ENCODE measurements at regions not wholly inside any gene's neighbourhood (a gene's known extent, or its start where the extent isn't known, plus 50 kb on each side); places are given as distances from the start of the nearest gene placed in this dataset.

- H3K4me1 Mint-ChIP-seq (ENCODE audit: low read depth, unreplicated experiment): no peaks in the 10 kb centered on the region
- TF ChIP-seq CTCF (IDR thresholded peaks at IDR 0.05; ENCODE audit: partially characterized antibody, unreplicated experiment): no peak
- H3K27ac Mint-ChIP-seq (ENCODE audit: unreplicated experiment): no peak overlapping the region
- peaks cover 5% of the 10 kb centered on the region for H3K9me3 Mint-ChIP-seq (ENCODE audit: unreplicated experiment)
- DNase-seq: no peak
- H3K4me3 Mint-ChIP-seq (ENCODE audit: unreplicated experiment): no peak overlapping the region
- peaks cover 4% of the 10 kb centered on the region for H3K36me3 Mint-ChIP-seq (ENCODE audit: unreplicated experiment)
- H3K27me3 Mint-ChIP-seq (ENCODE audit: unreplicated experiment): peaks cover 8% of the 10 kb centered on the region
Observed at GRCh38 chr14:98886982-98887381, 385.0 kb downstream of the BCL11B start.

DNA sequence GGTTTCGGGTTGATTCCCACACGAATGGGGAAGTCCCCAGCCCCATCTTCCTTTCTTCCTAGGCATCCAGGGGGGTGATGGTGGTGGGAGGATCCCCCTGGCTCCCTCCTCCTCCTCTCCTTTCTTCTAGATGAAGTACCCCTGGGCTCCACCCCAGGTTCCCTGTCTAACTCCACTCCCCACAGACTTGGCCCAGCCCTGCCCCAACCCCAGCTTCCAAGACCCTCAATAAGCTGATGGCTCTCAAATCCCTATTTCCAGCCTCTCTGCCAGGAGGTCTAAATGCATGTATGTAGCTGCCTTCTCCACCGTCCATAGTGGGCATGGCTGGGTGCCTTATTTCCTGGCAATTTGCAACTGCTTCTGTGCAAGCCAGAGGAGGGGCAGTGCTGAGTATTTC lies 383.7 kb downstream of the BCL11B start:
- no peak overlapping the region for H3K27ac Mint-ChIP-seq (ENCODE audit: unreplicated experiment)
- H3K36me3 Mint-ChIP-seq (ENCODE audit: unreplicated experiment): peaks cover 4% of the 10 kb centered on the region
- peaks cover 8% of the 10 kb centered on the region for H3K27me3 Mint-ChIP-seq (ENCODE audit: unreplicated experiment)
- DNase-seq: no peak
- no peak for TF ChIP-seq CTCF (IDR thresholded peaks at IDR 0.05; ENCODE audit: partially characterized antibody, unreplicated experiment)
- H3K4me1 Mint-ChIP-seq (ENCODE audit: low read depth, unreplicated experiment): no peaks in the 10 kb centered on the region
- peaks cover 5% of the 10 kb centered on the region for H3K9me3 Mint-ChIP-seq (ENCODE audit: unreplicated experiment)
- no peak overlapping the region for H3K4me3 Mint-ChIP-seq (ENCODE audit: unreplicated experiment)

GRCh38 chr14:98888927-98889835 lies 382.8 kb downstream of the BCL11B start:
- H3K36me3 Mint-ChIP-seq (ENCODE audit: unreplicated experiment): peaks cover 4% of the 10 kb centered on the region
- TF ChIP-seq CTCF (IDR thresholded peaks at IDR 0.05; ENCODE audit: partially characterized antibody, unreplicated experiment): no peak
- no peak overlapping the region for H3K27ac Mint-ChIP-seq (ENCODE audit: unreplicated experiment)
- no peak for DNase-seq
- peaks cover 8% of the 10 kb centered on the region for H3K27me3 Mint-ChIP-seq (ENCODE audit: unreplicated experiment)
- no peak overlapping the region for H3K4me3 Mint-ChIP-seq (ENCODE audit: unreplicated experiment)
- peaks cover 5% of the 10 kb centered on the region for H3K9me3 Mint-ChIP-seq (ENCODE audit: unreplicated experiment)
- H3K4me1 Mint-ChIP-seq (ENCODE audit: low read depth, unreplicated experiment): no peaks in the 10 kb centered on the region

GRCh38 chr14:98889836-98890185 lies 382.2 kb downstream of the BCL11B start:
- H3K9me3 Mint-ChIP-seq (ENCODE audit: unreplicated experiment): peaks cover 5% of the 10 kb centered on the region
- no peak for TF ChIP-seq CTCF (IDR thresholded peaks at IDR 0.05; ENCODE audit: partially characterized antibody, unreplicated experiment)
- no peaks in the 10 kb centered on the region for H3K4me1 Mint-ChIP-seq (ENCODE audit: low read depth, unreplicated experiment)
- no peak overlapping the region for H3K4me3 Mint-ChIP-seq (ENCODE audit: unreplicated experiment)
- no peak for DNase-seq
- H3K27me3 Mint-ChIP-seq (ENCODE audit: unreplicated experiment): peaks cover 8% of the 10 kb centered on the region
- H3K36me3 Mint-ChIP-seq (ENCODE audit: unreplicated experiment): peaks cover 4% of the 10 kb centered on the region
- H3K27ac Mint-ChIP-seq (ENCODE audit: unreplicated experiment): no peak overlapping the region

DNA sequence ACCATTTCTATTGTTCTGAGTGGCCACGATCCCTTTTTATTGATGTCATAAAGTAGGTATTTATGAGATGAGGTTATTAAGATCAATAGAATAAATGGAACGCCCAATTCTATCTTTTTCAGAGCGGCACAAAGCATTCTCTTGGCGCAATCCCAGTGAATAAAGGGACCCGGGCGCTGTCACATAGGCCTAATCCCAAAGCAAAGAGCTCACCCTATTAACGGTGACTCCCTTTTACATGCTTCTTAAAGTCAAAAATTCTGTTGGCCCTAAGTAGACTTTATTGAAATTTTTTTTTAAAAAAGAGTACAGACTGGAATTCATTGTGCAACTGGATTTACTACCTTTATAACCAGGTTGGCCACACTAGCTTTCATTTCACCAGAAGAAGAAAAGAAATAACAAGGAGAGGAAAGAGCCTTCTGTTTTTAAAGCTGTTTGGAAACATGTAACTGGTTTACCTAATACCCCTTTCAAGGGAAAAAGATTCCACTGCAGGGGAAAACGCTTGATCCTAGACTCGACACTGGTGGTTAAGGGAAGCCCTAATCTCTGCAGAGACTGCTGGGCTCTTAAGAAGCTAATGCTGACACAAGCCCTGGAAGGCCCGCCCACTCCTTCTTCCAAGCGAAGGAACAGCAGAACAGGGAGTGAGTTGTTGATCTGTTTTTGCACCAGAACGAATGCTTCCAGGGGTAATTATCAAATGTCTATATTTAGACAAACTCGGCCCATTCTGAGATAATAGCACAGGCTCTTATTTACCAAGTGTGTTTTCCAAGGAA lies 381.2 kb downstream of the BCL11B start:
- no peak for TF ChIP-seq CTCF (IDR thresholded peaks at IDR 0.05; ENCODE audit: partially characterized antibody, unreplicated experiment)
- H3K9me3 Mint-ChIP-seq (ENCODE audit: unreplicated experiment): peaks cover 5% of the 10 kb centered on the region
- no peak overlapping the region for H3K4me3 Mint-ChIP-seq (ENCODE audit: unreplicated experiment)
- peaks cover 4% of the 10 kb centered on the region for H3K36me3 Mint-ChIP-seq (ENCODE audit: unreplicated experiment)
- DNase-seq: no peak
- no peaks in the 10 kb centered on the region for H3K4me1 Mint-ChIP-seq (ENCODE audit: low read depth, unreplicated experiment)
- H3K27me3 Mint-ChIP-seq (ENCODE audit: unreplicated experiment): peaks cover 6% of the 10 kb centered on the region
- H3K27ac Mint-ChIP-seq (ENCODE audit: unreplicated experiment): no peak overlapping the region
